WI38 (cell line): ENCODE measurements at regions not wholly inside any gene's neighbourhood (a gene's known extent, or its start where the extent isn't known, plus 50 kb on each side); places are given as distances from the start of the nearest gene placed in this dataset.
"Not testable (repeated sequence)": the region's sequence is repeated elsewhere in the genome, so short reads cannot be mapped to it uniquely, and the experiment has no call there.

Experiments
- H3K4me3 ChIP-seq: 2 replicates; pipeline ENCODE4 v1.5.1; 2011; ENCODE audit warnings: low read depth, mild to moderate bottlenecking, control low read depth, low read length
- CTCF ChIP-seq: IDR thresholded peaks from 2 replicates; pipeline ENCODE4 v1.5.1; 2012; ENCODE audit warnings: low read depth, mild to moderate bottlenecking, control low read depth, low read length

- no peak for TF ChIP-seq CTCF
- H3K4me3 ChIP-seq = no peak overlapping the region
Measured at GRCh38 chr20:52425253-52425652, 233.7 kb upstream of the ZFP64 start.

GRCh38 chr20:52424357-52424942, 232.9 kb upstream of the ZFP64 start:
- H3K4me3 ChIP-seq = not testable (repeated sequence)

GRCh38 chr20:52423536-52424140, 232.1 kb upstream of the ZFP64 start:
- H3K4me3 ChIP-seq = not testable (repeated sequence)

GRCh38 chr20:52422574-52423336, 231.2 kb upstream of the ZFP64 start:
- TF ChIP-seq CTCF = no peak
- no peak overlapping the region for H3K4me3 ChIP-seq

- H3K4me3 ChIP-seq = no peak overlapping the region
- TF ChIP-seq CTCF = no peak
Measured at GRCh38 chr20:52420805-52421204, 229.2 kb upstream of the ZFP64 start.

GRCh38 chr20:52419205-52419604, 227.6 kb upstream of the ZFP64 start:
- H3K4me3 ChIP-seq = no peak overlapping the region
- TF ChIP-seq CTCF = no peak

GRCh38 chr20:52416953-52417352, 225.4 kb upstream of the ZFP64 start:
- H3K4me3 ChIP-seq = no peak overlapping the region
- no peak for TF ChIP-seq CTCF

GRCh38 chr20:52411611-52412010, 220.0 kb upstream of the ZFP64 start:
- no peak for TF ChIP-seq CTCF
- H3K4me3 ChIP-seq = no peak overlapping the region
